Upper lobe of left lung (tissue), 6 donors: ENCODE measurements at regions not wholly inside any gene's neighbourhood (a gene's known extent, or its start where the extent isn't known, plus 50 kb on each side); places are given as distances from the start of the nearest gene placed in this dataset.

ENCODE experiments used
- ATAC-seq, 2 donors: fragments of 200-7000 bp; cut with Tn5 transposase; one replicate each; pipeline ENCODE4 v1.9.1; 2022; ENCODE audit warnings: mild to moderate bottlenecking in 2 of 2, moderate library complexity in 2 of 2; ENCODE audit not compliant: low FRiP score in 2 of 2
- DNase-seq, 2 donors: peaks; one replicate each; pipeline ENCODE4 v3.0.0-alpha.2; 2019 to 2020
- H3K27ac ChIP-seq, 4 donors: fragments of 200-600 bp; sonication (generic); one replicate each; pipeline ENCODE4 v1.5.1; 2016 to 2019
- H3K27me3 ChIP-seq, 4 donors: fragments of 200-600 bp; sonication (generic); one replicate each; pipeline ENCODE4 v1.5.1; 2017 to 2019
- H3K36me3 ChIP-seq, 4 donors: fragments of 200-600 bp; sonication (generic); one replicate each; pipeline ENCODE4 v1.5.1; 2016 to 2019
- H3K4me1 ChIP-seq, 4 donors: fragments of 200-600 bp; sonication (generic); one replicate each; pipeline ENCODE4 v1.5.1; 2018 to 2019
- H3K4me3 ChIP-seq, 4 donors: fragments of 200-600 bp; sonication (generic); one replicate each; pipeline ENCODE4 v1.5.1; 2017 to 2019; ENCODE audit warnings: mild to moderate bottlenecking in 2 of 4, moderate library complexity in 1 of 4
- H3K9me3 ChIP-seq, 4 donors: fragments of 200-600 bp; sonication (generic); one replicate each; pipeline ENCODE4 v1.5.1; 2018 to 2019
- EP300 ChIP-seq, 4 donors: sonication (generic); formaldehyde crosslinking; IDR thresholded peaks; one replicate each; pipeline ENCODE4 v1.5.1; 2017; ENCODE audit warnings: antibody characterized with exemption in 4 of 4, control low read depth in 2 of 4
- POLR2A ChIP-seq, 4 donors: fragments of 450-650 bp; IDR thresholded peaks; one replicate each; pipeline ENCODE4 v1.5.1; 2016 to 2017; ENCODE audit warnings: antibody characterized with exemption in 4 of 4, mild to moderate bottlenecking in 2 of 4
- POLR2AphosphoS5 ChIP-seq, 2 donors: sonication (generic); formaldehyde crosslinking; IDR thresholded peaks; one replicate each; pipeline ENCODE4 v1.5.1; 2017; ENCODE audit warnings: antibody characterized with exemption in 2 of 2
- WGBS, 2 donors: methylation state at CpG; one replicate each; pipeline ENCODE4 v1.1.5; 2017 to 2018; 5-methylcytosine and 5-hydroxymethylcytosine counted together
- TF ChIP-seq, protein P1 (sequence below), 6 experiments: fragments of 450-650 bp in 4 of 6; fragments of 200-600 bp in 2 of 6; sonication (generic) in 2 of 6; IDR thresholded peaks; one replicate each; pipeline ENCODE4 v1.5.1; 2016 to 2019; ENCODE audit warnings: antibody characterized with exemption in 6 of 6
- donor health status: DM: no; HTN: no; CAD: no; lungs with moderate emphysema.
- donor health status: DM: no; HTN: yes; CAD: no; lungs with severe emphysema.

- no peaks in the 10 kb centered on the region for H3K36me3 ChIP-seq
- H3K4me3 ChIP-seq, result no peak overlapping the region
- DNase-seq (no peak), ATAC-seq (no peak)
- 67 to 72% methylated on average over 4 of the region's 7 CpGs for WGBS, 2 donors
- H3K9me3 ChIP-seq, result peaks cover 0 to 4% (median 2%) of the 10 kb centered on the region in 4 donors
- H3K4me1 ChIP-seq, result no peaks in the 10 kb centered on the region
- H3K27me3 ChIP-seq, result no peaks in the 10 kb centered on the region
- no peak overlapping the region for H3K27ac ChIP-seq
- TF ChIP-seq, protein P1, sequence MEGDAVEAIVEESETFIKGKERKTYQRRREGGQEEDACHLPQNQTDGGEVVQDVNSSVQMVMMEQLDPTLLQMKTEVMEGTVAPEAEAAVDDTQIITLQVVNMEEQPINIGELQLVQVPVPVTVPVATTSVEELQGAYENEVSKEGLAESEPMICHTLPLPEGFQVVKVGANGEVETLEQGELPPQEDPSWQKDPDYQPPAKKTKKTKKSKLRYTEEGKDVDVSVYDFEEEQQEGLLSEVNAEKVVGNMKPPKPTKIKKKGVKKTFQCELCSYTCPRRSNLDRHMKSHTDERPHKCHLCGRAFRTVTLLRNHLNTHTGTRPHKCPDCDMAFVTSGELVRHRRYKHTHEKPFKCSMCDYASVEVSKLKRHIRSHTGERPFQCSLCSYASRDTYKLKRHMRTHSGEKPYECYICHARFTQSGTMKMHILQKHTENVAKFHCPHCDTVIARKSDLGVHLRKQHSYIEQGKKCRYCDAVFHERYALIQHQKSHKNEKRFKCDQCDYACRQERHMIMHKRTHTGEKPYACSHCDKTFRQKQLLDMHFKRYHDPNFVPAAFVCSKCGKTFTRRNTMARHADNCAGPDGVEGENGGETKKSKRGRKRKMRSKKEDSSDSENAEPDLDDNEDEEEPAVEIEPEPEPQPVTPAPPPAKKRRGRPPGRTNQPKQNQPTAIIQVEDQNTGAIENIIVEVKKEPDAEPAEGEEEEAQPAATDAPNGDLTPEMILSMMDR (IDR thresholded peaks at IDR 0.05), result no peak
- TF ChIP-seq EP300 (IDR thresholded peaks at IDR 0.05), result no peak
- no peak for TF ChIP-seq POLR2A (IDR thresholded peaks at IDR 0.05)
- no peak for TF ChIP-seq POLR2AphosphoS5 (IDR thresholded peaks at IDR 0.05)
These were observed 149.7 kb upstream of the TANK start for GRCh38 chr2:161010503-161011015.

GRCh38 chr2:161017780-161018470 is 142.3 kb upstream of the TANK start:
- no peaks in the 10 kb centered on the region for H3K36me3 ChIP-seq
- no peaks in the 10 kb centered on the region for H3K27me3 ChIP-seq
- no peak overlapping the region for H3K27ac ChIP-seq
- WGBS, 2 donors, result 67 to 69% methylated on average over 3 of the region's 3 CpGs
- peaks cover 0 to 4% (median 2%) of the 10 kb centered on the region in 4 donors for H3K9me3 ChIP-seq
- no peak for TF ChIP-seq POLR2A (IDR thresholded peaks at IDR 0.05)
- no peak for TF ChIP-seq EP300 (IDR thresholded peaks at IDR 0.05)
- TF ChIP-seq, protein P1 (IDR thresholded peaks at IDR 0.05), result no peak
- TF ChIP-seq POLR2AphosphoS5 (IDR thresholded peaks at IDR 0.05), result no peak
- ATAC-seq (no peak), DNase-seq (no peak)
- no peak overlapping the region for H3K4me3 ChIP-seq
- H3K4me1 ChIP-seq, result no peaks in the 10 kb centered on the region

DNA sequence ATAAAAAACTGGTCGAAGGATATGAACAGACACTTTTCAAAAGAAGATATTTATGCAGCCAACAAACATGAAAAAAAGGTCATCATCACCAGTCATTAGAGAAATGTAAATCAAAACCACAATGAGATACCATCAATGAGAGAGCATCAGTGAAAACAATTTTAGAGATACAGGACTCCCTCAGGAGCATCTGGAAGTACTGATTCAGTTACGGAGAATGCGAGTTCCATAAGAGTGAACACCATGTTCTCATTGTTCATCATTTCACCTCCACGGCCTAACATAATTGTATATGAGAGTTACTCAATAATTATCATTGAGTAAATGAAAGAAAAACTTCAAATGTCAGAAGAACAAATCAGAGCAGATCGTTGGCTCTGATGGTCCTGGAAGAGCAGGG is 140.9 kb upstream of the TANK start:
- WGBS, 2 donors, result 73 to 82% methylated on average over 5 of the region's 5 CpGs
- TF ChIP-seq POLR2A (IDR thresholded peaks at IDR 0.05) (no peak), POLR2AphosphoS5 (IDR thresholded peaks at IDR 0.05) (no peak), EP300 (IDR thresholded peaks at IDR 0.05) (no peak)
- TF ChIP-seq, protein P1 (IDR thresholded peaks at IDR 0.05), result no peak
- H3K9me3 ChIP-seq, result peaks cover 0 to 4% (median 2%) of the 10 kb centered on the region in 4 donors
- DNase-seq (no peak), ATAC-seq (no peak)
- H3K4me1 ChIP-seq, result no peaks in the 10 kb centered on the region
- no peaks in the 10 kb centered on the region for H3K27me3 ChIP-seq
- H3K27ac ChIP-seq, result no peak overlapping the region
- no peak overlapping the region for H3K4me3 ChIP-seq
- no peaks in the 10 kb centered on the region for H3K36me3 ChIP-seq

- Histone ChIP-seq H3K27me3 (no peaks in the 10 kb centered on the region), H3K36me3 (no peaks in the 10 kb centered on the region), H3K9me3 (no peaks in the 10 kb centered on the region), H3K27ac (no peak overlapping the region), H3K4me1 (no peaks in the 10 kb centered on the region), H3K4me3 (no peak overlapping the region)
- WGBS, 2 donors, result 92 to 94% methylated on average over 2 of the region's 2 CpGs
- no peak for DNase-seq
- TF ChIP-seq POLR2AphosphoS5 (IDR thresholded peaks at IDR 0.05) (no peak), EP300 (IDR thresholded peaks at IDR 0.05) (no peak), POLR2A (IDR thresholded peaks at IDR 0.05) (no peak)
- TF ChIP-seq, protein P1 (IDR thresholded peaks at IDR 0.05), result no peak
- ATAC-seq, result no peak
These were observed 139.8 kb upstream of the TANK start for GRCh38 chr2:161020437-161020836.

GRCh38 chr2:161028581-161028980 is 131.6 kb upstream of the TANK start:
- Histone ChIP-seq H3K27me3 (no peaks in the 10 kb centered on the region), H3K9me3 (no peaks in the 10 kb centered on the region), H3K27ac (no peak overlapping the region), H3K4me1 (peaks cover 0 to 4% (median 0%) of the 10 kb centered on the region in 4 donors), H3K36me3 (no peaks in the 10 kb centered on the region), H3K4me3 (no peak overlapping the region)
- TF ChIP-seq EP300 (IDR thresholded peaks at IDR 0.05) (no peak), POLR2AphosphoS5 (IDR thresholded peaks at IDR 0.05) (no peak), POLR2A (IDR thresholded peaks at IDR 0.05) (no peak)
- TF ChIP-seq, protein P1 (IDR thresholded peaks at IDR 0.05), result no peak
- no peak for ATAC-seq
- no peak for DNase-seq
- 85 to 98% methylated on average over 1 of the region's 1 CpG for WGBS, 2 donors
